SJSA1 (cell line): ENCODE measurements at regions not wholly inside any gene's neighbourhood (a gene's known extent, or its start where the extent isn't known, plus 50 kb on each side); places are given as distances from the start of the nearest gene placed in this dataset.
"Not testable (repeated sequence)": the region's sequence is repeated elsewhere in the genome, so short reads cannot be mapped to it uniquely, and the experiment has no call there.

ENCODE experiments used
- DNase-seq, 2 experiments: peaks; one replicate each; pipeline ENCODE4 v3.0.0-alpha.2; 2015 to 2020; ENCODE audit warnings: low spot score in 2 of 2, low read depth in 1 of 2
- H3K27ac ChIP-seq: fragments of 250-450 bp; sonication (Bioruptor Pico); 2 replicates; pipeline ENCODE4 v1.5.1; 2020; ENCODE audit warnings: mild to moderate bottlenecking, moderate library complexity
- H3K27me3 ChIP-seq: fragments of 250-450 bp; sonication (Bioruptor Pico); replicated peaks from 2 replicates; pipeline ENCODE4 v1.5.1; 2020; ENCODE audit warnings: mild to moderate bottlenecking, moderate library complexity
- H3K36me3 ChIP-seq: fragments of 250-450 bp; sonication (Bioruptor Pico); 2 replicates; pipeline ENCODE4 v1.5.1; 2020; ENCODE audit warnings: mild to moderate bottlenecking
- H3K4me1 ChIP-seq: fragments of 250-450 bp; sonication (Bioruptor Pico); replicated peaks from 2 replicates; pipeline ENCODE4 v1.6.1; 2021; ENCODE audit warnings: mild to moderate bottlenecking
- H3K4me3 ChIP-seq: fragments of 250-450 bp; sonication (Bioruptor Pico); 2 replicates; pipeline ENCODE4 v1.5.1; 2020; ENCODE audit warnings: mild to moderate bottlenecking
- H3K9me3 ChIP-seq: fragments of 250-450 bp; sonication (Bioruptor Pico); replicated peaks from 2 replicates; pipeline ENCODE4 v1.5.1; 2020; ENCODE audit warnings: mild to moderate bottlenecking

DNA sequence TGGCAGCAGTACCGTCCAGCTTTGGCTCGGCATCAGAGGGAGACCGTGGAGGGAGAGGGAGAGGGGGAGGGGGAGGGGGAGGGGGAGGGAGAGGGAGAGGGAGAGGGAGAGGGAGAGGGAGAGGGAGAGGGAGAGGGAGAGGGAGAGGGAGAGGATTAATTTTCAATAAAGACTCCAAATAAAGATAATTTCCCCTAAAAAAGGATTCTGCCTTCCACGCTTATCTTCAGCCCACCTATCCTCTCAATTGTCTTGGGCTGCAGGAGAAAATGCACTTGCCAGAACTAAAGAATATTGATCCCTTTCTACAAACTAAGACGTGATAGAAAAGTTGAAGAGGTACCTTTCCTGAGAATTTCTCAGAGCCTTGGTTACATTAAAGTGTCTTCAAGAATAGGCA is 206.9 kb upstream of the CBLB start:
- not testable (repeated sequence) for H3K4me3 ChIP-seq, H3K27me3 ChIP-seq, H3K4me1 ChIP-seq, DNase-seq, H3K36me3 ChIP-seq, H3K27ac ChIP-seq, H3K9me3 ChIP-seq

DNA sequence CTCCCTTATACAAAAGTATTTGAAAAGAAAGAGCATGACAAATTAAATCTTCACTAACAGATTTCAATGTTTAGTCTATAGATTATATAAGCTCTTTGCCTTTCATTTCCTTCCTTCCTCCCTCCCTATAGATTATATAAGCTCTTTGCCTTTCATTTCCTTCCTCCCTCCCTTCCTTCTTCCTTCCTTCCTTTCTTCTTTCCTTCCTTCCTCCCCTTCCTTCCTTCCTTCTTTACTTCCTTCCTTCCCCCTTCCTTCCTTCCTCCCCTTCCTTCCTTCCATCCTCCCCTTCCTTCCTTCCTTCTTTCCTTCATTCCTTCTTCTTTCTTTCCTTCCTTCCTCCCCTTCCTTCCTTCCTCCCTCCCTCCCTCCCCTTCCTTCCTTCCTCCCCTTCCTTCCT is 209.8 kb upstream of the CBLB start:
- DNase-seq, result no peak
- no peak overlapping the region for H3K27ac ChIP-seq
- H3K4me3 ChIP-seq, result no peak overlapping the region
- no peaks in the 10 kb centered on the region for H3K36me3 ChIP-seq
- no peaks in the 10 kb centered on the region for H3K4me1 ChIP-seq
- H3K27me3 ChIP-seq, result no peaks in the 10 kb centered on the region
- H3K9me3 ChIP-seq, result no peaks in the 10 kb centered on the region

DNA sequence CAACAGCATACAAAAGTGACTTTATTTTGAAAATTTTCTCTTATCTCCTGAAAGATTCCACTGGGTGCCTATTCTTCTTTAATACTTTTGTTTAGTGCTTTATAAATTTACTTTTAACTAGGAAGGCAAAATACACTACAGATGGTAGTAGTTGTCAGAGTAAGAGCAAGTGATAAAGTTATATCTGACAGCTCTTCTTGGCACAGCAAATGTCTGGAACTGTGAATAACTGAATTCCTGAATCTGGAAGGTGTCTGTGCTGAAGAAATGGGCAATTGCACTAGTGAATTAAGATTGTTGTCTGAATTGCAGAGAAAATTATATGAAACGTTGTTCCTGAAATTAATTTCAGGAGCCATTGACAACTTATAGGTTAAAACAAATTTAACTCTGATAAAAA is 213.8 kb upstream of the CBLB start:
- Histone ChIP-seq H3K36me3 (no peaks in the 10 kb centered on the region), H3K27ac (no peak overlapping the region), H3K4me1 (no peaks in the 10 kb centered on the region), H3K4me3 (no peak overlapping the region), H3K27me3 (no peaks in the 10 kb centered on the region), H3K9me3 (no peaks in the 10 kb centered on the region)
- no peak for DNase-seq

DNA sequence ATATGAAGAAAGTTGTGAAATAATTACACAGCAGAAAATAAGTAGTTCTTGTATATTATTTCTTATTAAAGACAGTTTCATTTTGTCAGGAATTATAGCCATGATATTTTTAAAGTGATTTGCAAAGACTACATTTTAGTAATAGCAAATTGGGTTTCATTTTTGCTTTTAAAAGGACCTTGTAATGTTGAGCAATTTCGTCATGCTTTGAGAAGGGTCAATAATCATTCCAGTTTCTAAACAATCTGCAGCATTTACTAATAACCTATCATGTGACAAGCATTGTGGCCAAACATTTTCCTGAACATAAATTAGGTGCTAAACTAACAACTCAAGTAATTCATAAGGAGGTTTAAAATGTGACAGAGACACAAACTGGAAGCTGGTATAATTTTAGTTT is 214.4 kb upstream of the CBLB start:
- no peak overlapping the region for H3K27ac ChIP-seq
- no peaks in the 10 kb centered on the region for H3K9me3 ChIP-seq
- H3K27me3 ChIP-seq, result no peaks in the 10 kb centered on the region
- H3K36me3 ChIP-seq, result no peaks in the 10 kb centered on the region
- no peak overlapping the region for H3K4me3 ChIP-seq
- H3K4me1 ChIP-seq, result no peaks in the 10 kb centered on the region
- no peak for DNase-seq

DNA sequence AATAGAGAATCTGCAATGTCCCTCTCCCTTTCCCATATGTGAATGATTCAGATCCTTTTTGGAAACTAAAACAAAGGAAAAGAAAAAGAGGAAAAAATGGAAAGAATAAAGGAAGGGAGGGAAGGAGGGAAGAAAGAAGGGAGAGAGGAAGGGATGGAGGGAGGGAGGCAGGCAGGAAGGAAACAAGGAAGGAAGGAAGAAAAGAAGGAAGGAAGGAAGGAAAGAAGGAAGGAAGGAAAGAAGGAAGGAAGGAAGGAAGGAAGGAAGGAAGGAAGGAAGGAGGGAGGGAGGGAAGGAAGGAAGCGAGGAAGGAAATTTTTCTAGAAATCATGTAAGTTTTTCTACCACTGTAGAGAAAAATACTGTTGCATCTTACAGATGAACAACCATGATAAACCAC is 215.0 kb upstream of the CBLB start:
- no peaks in the 10 kb centered on the region for H3K4me1 ChIP-seq
- no peak for DNase-seq
- no peaks in the 10 kb centered on the region for H3K9me3 ChIP-seq
- H3K27ac ChIP-seq, result no peak overlapping the region
- no peaks in the 10 kb centered on the region for H3K36me3 ChIP-seq
- no peak overlapping the region for H3K4me3 ChIP-seq
- H3K27me3 ChIP-seq, result no peaks in the 10 kb centered on the region

DNA sequence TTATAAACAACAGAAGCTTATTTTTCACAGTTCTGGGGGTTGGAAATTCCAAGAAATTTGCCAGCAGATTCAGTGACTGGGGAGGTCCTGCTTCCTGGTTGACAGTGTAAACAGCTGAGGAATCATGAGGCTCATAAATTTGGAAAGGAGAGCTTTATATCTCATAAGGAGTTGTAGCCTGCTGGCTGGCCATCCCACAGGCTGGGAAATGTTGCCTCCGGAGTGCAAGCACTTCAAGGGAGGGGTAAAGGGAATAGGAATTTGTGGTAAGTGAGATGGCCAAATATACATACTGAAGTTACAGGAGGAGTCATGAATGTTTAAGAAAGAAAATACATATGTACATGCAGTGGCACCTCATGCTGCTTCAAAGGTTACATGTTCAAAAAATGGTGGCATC is 217.2 kb upstream of the CBLB start:
- Histone ChIP-seq H3K9me3 (no peaks in the 10 kb centered on the region), H3K4me1 (no peaks in the 10 kb centered on the region), H3K36me3 (no peaks in the 10 kb centered on the region), H3K27ac (no peak overlapping the region), H3K4me3 (no peak overlapping the region), H3K27me3 (no peaks in the 10 kb centered on the region)
- DNase-seq, result no peak

DNA sequence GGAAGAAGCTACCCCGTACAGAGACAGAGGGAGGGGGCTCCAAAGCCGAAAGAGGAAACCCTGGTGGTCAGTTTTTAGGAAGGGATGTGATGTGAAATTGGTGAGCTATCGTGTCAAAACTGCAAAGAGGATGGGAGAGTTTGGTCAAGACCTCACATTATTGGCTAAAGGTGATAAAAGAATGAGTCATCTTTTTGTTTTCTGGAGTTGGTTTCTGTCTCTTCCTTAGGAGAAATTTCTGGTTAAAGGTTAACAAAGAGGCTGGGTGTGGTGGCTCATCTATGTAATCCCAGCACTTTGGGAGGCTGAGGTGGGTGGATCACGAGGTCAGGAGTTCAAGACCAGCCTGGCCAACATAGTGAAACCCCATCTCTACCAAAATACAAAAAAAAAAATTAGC is 217.8 kb upstream of the CBLB start:
- Histone ChIP-seq H3K27me3 (no peaks in the 10 kb centered on the region), H3K9me3 (no peaks in the 10 kb centered on the region), H3K27ac (no peak overlapping the region), H3K36me3 (no peaks in the 10 kb centered on the region), H3K4me1 (no peaks in the 10 kb centered on the region), H3K4me3 (no peak overlapping the region)
- DNase-seq, result no peak

DNA sequence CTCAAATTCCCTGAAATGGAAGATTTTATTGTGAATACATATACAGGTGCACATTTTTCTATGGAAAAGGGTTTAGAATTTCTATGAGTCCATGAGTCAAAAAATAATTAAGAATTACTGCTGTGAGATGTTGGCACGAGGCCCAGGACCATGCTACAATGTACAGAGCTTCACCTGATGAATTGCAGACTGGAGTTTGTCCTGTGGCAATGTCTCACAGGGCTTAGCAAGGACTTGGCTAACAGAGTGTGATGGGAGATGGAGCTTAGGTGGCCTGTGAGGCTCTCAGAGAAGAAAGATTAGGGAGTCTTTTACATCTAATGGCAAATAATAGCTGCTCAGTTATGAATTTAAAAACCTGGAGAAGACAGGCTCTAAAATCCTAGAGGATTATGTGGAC is 219.5 kb upstream of the CBLB start:
- H3K27ac ChIP-seq, result no peak overlapping the region
- H3K4me3 ChIP-seq, result no peak overlapping the region
- H3K36me3 ChIP-seq, result no peaks in the 10 kb centered on the region
- H3K27me3 ChIP-seq, result no peaks in the 10 kb centered on the region
- no peaks in the 10 kb centered on the region for H3K4me1 ChIP-seq
- H3K9me3 ChIP-seq, result no peaks in the 10 kb centered on the region
- DNase-seq, result no peak

DNA sequence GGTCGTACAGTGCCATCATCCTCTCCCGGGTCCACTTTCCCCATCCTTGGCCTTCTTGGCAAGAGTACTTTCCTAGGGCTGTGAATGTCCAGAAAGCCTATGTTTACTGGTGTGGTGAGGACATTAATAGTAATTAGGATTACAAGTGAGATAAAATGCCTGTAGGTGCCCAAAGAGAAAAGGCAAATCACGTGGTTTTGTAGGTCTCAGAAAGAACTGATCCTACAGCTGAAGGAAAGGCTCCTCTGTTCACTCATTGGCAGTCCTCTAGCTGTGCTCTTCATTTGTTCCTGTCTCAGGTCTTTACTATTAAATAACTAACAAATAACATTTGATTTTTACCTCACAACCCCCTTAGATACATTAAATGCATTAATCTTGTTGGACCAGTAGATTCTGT is 220.1 kb upstream of the CBLB start:
- H3K27me3 ChIP-seq, result no peaks in the 10 kb centered on the region
- no peaks in the 10 kb centered on the region for H3K9me3 ChIP-seq
- no peak overlapping the region for H3K27ac ChIP-seq
- DNase-seq, result no peak
- H3K4me1 ChIP-seq, result no peaks in the 10 kb centered on the region
- no peaks in the 10 kb centered on the region for H3K36me3 ChIP-seq
- H3K4me3 ChIP-seq, result no peak overlapping the region

DNA sequence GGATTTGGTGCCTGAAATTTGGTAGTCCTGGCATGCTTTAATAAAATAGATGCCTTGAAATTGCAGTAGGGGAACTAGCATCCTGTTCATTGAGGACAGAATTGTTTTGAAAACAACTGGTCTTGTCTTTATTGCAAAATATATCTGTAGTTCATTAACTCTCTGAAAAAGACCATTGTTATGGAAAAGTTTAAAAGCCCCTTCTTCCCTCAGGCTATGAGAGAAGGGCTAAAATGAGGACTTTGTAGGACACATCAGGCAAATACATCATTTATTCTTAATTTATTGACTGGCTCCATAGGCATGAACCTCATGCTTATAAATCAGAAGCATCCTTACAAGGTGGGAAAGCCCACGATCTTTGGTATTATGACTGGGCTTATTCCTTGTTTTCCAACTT is 221.0 kb upstream of the CBLB start:
- H3K27ac ChIP-seq, result no peak overlapping the region
- H3K4me3 ChIP-seq, result no peak overlapping the region
- no peaks in the 10 kb centered on the region for H3K27me3 ChIP-seq
- H3K36me3 ChIP-seq, result no peaks in the 10 kb centered on the region
- no peaks in the 10 kb centered on the region for H3K4me1 ChIP-seq
- no peaks in the 10 kb centered on the region for H3K9me3 ChIP-seq
- DNase-seq, result no peak

DNA sequence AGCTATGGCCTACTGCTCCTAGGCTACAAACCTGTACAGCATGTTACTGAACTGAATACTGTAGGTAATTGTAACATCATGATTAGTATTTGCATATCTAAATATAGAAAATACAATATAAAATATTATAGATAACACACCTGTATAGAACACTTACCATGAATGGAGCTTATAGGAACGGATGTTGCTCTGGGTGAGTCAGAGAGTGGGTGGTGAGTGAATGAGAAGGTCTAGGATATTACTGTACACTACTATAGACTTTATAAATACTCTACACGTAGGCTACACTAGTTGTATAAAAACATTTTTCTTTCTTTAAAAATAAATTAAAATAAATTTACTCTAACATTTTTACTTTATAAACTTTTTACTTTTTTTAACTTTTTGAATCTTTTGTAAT is 224.0 kb upstream of the CBLB start:
- H3K27ac ChIP-seq, result no peak overlapping the region
- H3K36me3 ChIP-seq, result no peaks in the 10 kb centered on the region
- no peaks in the 10 kb centered on the region for H3K4me1 ChIP-seq
- H3K9me3 ChIP-seq, result no peaks in the 10 kb centered on the region
- no peak for DNase-seq
- H3K4me3 ChIP-seq, result no peak overlapping the region
- H3K27me3 ChIP-seq, result no peaks in the 10 kb centered on the region

DNA sequence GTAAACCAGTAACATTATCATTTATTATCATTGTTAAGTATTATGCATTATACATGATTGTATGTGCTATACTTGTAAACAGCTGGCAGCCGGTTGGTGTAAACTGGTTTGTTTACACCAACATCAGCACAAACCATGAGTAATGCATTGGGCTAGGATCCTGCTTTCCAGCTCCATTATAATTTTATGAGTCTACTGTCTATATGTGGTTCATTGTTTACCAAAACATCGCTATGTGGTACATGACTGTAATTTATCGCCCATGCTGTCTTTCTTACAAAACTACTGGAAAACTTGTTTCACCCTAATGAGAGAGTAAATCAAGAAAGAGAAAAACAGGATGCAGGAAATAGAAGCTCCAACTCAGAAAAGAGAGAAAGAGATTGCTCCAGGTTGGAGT is 224.8 kb upstream of the CBLB start:
- H3K4me3 ChIP-seq, result no peak overlapping the region
- H3K36me3 ChIP-seq, result no peaks in the 10 kb centered on the region
- DNase-seq, result no peak
- H3K27ac ChIP-seq, result no peak overlapping the region
- H3K27me3 ChIP-seq, result no peaks in the 10 kb centered on the region
- H3K9me3 ChIP-seq, result no peaks in the 10 kb centered on the region
- H3K4me1 ChIP-seq, result no peaks in the 10 kb centered on the region

DNA sequence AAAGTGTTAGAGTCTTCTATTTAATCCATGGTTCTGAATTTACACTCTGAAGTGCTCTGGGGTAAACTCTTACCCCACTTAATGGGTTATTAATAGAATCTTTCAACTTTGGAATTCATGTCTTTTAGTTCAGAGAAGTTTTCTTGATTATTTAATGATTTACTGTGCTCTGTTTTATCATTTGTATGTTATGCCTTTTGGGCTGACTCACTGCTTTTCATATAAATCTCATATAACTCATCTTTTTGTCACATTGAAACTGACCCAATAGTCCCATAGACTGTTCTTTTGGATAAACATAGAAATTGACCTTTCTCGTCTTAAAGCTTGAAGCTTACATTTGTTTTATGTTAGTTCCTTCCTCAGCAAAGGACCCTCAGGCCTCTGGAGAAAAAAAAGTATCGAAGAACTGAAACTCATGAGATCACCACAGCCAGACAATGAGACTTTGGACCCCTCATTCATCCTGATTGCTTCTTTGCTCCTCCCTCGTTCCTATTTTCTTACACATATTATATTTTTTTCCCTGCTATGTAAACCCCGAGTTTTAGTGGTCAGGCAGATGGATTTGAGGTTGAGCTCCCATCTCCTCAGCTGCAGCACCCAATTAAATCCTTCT is 229.1 kb upstream of the CBLB start:
- H3K27ac ChIP-seq, result no peak overlapping the region
- no peak for DNase-seq

DNA sequence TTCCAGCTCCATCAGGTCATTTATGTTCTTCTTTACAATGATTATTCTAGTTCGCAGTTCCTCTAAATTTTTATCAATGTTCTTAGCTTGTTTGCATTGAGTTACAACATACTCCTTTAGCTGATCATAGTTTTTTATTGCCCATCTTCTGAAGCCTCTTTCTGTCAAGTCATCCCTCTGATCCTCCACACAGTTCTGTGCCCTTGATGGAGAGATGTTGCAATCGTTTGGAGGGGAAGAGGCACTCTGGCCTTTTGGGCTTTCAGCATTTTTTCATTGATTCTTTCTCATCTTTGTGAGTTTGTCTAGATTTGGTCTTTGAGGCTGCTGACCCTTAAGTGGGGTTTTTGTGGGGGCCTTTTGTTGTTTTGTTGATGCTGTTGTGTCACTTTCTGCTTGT is 234.6 kb upstream of the CBLB start:
- Histone ChIP-seq H3K27ac (no peak overlapping the region), H3K9me3 (no peaks in the 10 kb centered on the region), H3K4me3 (no peak overlapping the region), H3K27me3 (no peaks in the 10 kb centered on the region), H3K36me3 (no peaks in the 10 kb centered on the region), H3K4me1 (no peaks in the 10 kb centered on the region)
- DNase-seq, result no peak

More for the DNA sequence above, 229.1 kb upstream of the CBLB start:
- Histone ChIP-seq H3K27me3 (no peaks in the 10 kb centered on the region), H3K4me1 (no peaks in the 10 kb centered on the region), H3K9me3 (no peaks in the 10 kb centered on the region), H3K4me3 (no peak overlapping the region), H3K36me3 (no peaks in the 10 kb centered on the region)

DNA sequence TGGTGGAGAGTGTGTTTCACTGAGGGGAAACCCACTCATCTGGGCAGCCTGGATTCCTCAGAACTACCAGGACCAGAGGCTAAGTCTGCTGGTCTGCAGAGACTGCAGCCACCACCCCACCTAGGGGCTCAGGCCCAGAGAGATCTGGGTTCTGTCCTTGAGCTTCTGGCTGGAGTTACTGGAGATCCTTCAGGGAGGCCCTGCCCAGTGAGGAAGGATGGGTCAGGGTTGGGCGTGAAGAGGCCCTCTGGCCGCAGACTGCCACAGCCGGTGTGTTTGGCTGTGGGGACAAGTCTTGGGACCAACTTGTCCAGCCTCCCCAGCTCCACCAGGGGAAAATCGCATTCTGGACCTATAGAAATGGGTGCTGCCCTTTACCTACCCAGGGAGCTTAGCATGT is 235.3 kb upstream of the CBLB start:
- Histone ChIP-seq H3K27ac (no peak overlapping the region), H3K36me3 (no peaks in the 10 kb centered on the region), H3K27me3 (no peaks in the 10 kb centered on the region), H3K4me3 (no peak overlapping the region), H3K9me3 (no peaks in the 10 kb centered on the region), H3K4me1 (no peaks in the 10 kb centered on the region)
- DNase-seq, result no peak
